Kidney (tissue), 13 donors: ENCODE measurements at regions not wholly inside any gene's neighbourhood (a gene's known extent, or its start where the extent isn't known, plus 50 kb on each side); places are given as distances from the start of the nearest gene placed in this dataset.
A peak's percentile ranks its signal among the peaks of the same experiment; 100 is the strongest.

Source experiments
- DNase-seq, 5 donors: peaks; one replicate each; pipeline ENCODE4 v3.0.0-alpha.2; 2013 to 2020
- FAIRE-seq: peaks from 2 replicates; lab custom pipeline; 2012; peaks lifted over from hg19 to GRCh38; lab: Jason Lieb, UNC
- H3K27ac ChIP-seq, 2 donors: one replicate each; pipeline ENCODE4 v1.7.0; 2013; ENCODE audit warnings: low read depth in 2 of 2, low read length in 2 of 2, inconsistent platforms in 1 of 2
- H3K27me3 ChIP-seq: one replicate; pipeline ENCODE4 v1.7.1; 2013; ENCODE audit warnings: low read length, inconsistent platforms; ENCODE audit not compliant: control insufficient read depth, insufficient read depth
- H3K36me3 ChIP-seq, 3 donors: one replicate each; pipeline versions ENCODE4 v1.7.0 to v1.7.1; 2013; ENCODE audit warnings: low read length in 3 of 3, control low read depth in 1 of 3, inconsistent platforms in 1 of 3; ENCODE audit not compliant: insufficient read depth in 3 of 3, control insufficient read depth in 2 of 3
- H3K4me1 ChIP-seq, 3 donors: one replicate each; pipeline versions ENCODE4 v1.7.0 to v1.7.1; 2013; ENCODE audit warnings: low read length in 3 of 3, inconsistent platforms in 1 of 3, low read depth in 1 of 3; ENCODE audit not compliant: control insufficient read depth in 2 of 3, insufficient read depth in 2 of 3
- H3K4me3 ChIP-seq, 3 donors: one replicate each; pipeline versions ENCODE4 v1.7.0 to v1.8.1; 2013; ENCODE audit warnings: low read length in 3 of 3, control low read depth in 1 of 3, inconsistent platforms in 1 of 3
- H3K9ac ChIP-seq, 3 donors: one replicate each; pipeline versions ENCODE4 v1.7.0 to v1.7.1; 2013; ENCODE audit warnings: low read length in 3 of 3, control low read depth in 1 of 3, inconsistent platforms in 1 of 3
- H3K9me3 ChIP-seq, 3 donors: one replicate each; pipeline versions ENCODE4 v1.7.0 to v1.7.1; 2013; ENCODE audit warnings: low read length in 3 of 3, control low read depth in 1 of 3, inconsistent platforms in 1 of 3; ENCODE audit not compliant: control insufficient read depth in 2 of 3, insufficient read depth in 1 of 3
- intact Hi-C: fragments of 100-400 bp; cut with DNase I; formaldehyde crosslinking; loops from one replicate; pipeline ENCODE4 v1.11.1; 2022
- TF ChIP-seq, protein P1 (sequence below): IDR thresholded peaks from 3 replicates; pipeline ENCODE4 v1.5.1; 2012; ENCODE audit warnings: mild to moderate bottlenecking, moderate library complexity, borderline replicate concordance; ENCODE audit not compliant: insufficient read depth; ENCODE audit errors: extremely low read depth
- donor health status: control.
- donor health status: control.
- donor health status: control.
- donor health status: control.
- donor health status: control.
- donor health status: DM: yes; HTN: yes; CAD: no.
- donor health status: Normal renal cell carcinoma (clear cell type).

DNA sequence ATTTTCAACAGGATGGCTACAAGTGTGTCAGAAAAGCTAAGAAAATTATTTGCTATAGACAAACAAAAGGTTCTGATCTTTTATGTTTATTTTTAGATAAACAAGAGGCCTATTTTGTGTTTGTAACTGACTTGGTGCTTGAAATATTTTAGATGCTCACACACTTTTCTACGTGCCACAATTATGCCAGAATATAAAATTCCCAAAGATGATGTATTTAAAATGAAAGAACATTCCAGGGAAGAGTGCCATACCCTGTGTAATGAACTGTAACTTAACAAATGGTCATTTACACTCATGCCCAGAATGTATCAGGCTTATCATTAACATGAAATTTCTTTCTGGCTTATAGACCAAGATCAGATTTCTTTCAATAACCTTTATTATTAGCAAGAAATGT, 144.9 kb upstream of the MTPN start:
- H3K27me3 ChIP-seq: no peaks in the 10 kb centered on the region
- H3K4me1 ChIP-seq: no peaks in the 10 kb centered on the region
- intact Hi-C loops: no loop called here
- DNase-seq: no peak
- FAIRE-seq: no peak
- H3K36me3 ChIP-seq: no peaks in the 10 kb centered on the region
- no peak overlapping the region for H3K9ac ChIP-seq
- no peak overlapping the region for H3K27ac ChIP-seq
- TF ChIP-seq, protein P1, sequence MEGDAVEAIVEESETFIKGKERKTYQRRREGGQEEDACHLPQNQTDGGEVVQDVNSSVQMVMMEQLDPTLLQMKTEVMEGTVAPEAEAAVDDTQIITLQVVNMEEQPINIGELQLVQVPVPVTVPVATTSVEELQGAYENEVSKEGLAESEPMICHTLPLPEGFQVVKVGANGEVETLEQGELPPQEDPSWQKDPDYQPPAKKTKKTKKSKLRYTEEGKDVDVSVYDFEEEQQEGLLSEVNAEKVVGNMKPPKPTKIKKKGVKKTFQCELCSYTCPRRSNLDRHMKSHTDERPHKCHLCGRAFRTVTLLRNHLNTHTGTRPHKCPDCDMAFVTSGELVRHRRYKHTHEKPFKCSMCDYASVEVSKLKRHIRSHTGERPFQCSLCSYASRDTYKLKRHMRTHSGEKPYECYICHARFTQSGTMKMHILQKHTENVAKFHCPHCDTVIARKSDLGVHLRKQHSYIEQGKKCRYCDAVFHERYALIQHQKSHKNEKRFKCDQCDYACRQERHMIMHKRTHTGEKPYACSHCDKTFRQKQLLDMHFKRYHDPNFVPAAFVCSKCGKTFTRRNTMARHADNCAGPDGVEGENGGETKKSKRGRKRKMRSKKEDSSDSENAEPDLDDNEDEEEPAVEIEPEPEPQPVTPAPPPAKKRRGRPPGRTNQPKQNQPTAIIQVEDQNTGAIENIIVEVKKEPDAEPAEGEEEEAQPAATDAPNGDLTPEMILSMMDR: no peak
- no peaks in the 10 kb centered on the region for H3K9me3 ChIP-seq
- no peak overlapping the region for H3K4me3 ChIP-seq

DNA sequence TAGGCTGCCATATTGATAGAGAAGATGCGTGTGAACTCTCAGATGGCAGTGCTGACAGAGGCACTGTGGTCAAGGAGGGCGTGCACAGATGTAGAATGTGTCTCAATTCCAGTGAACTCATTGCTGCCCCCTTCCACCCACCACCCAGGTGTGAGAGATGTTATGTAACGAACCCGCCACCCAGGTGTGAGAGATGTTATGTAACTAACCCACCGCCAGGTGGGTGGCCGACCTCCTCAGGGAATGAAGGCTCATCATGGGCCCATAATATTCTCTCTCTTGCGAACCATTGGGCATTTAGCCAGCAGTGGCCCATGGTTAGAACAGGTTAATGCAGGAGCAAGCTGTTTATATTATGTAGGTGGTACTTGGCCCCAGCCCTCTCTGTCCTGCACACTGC, 140.4 kb upstream of the MTPN start:
- FAIRE-seq: no peak
- intact Hi-C loops: no loop called here
- Histone ChIP-seq H3K27me3 (no peaks in the 10 kb centered on the region), H3K9ac (no peak overlapping the region), H3K27ac (no peak overlapping the region), H3K36me3 (no peaks in the 10 kb centered on the region), H3K4me3 (no peak overlapping the region), H3K4me1 (no peaks in the 10 kb centered on the region), H3K9me3 (no peaks in the 10 kb centered on the region)
- TF ChIP-seq, protein P1: no peak
- DNase-seq: no peak

DNA sequence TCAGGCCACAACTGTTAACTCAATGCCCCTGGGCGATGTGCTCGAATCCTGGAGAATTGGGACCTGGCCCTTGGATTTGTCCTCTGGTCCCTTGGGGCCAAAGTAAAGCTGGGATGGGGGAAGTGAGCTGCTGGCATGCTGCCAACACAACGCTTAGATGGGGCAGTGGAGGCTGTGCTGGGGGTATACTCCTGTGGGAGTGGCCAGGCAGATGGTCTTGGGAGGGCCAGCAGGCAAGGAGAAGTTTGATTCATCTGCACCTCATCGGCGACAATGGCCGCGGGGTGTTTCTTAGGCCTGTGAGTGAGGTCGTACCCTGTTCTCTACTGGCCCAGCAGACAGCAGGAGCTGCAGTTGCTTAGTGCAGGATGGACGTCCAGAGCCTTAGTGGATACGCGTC, 139.0 kb upstream of the MTPN start:
- no peak overlapping the region for H3K9ac ChIP-seq
- H3K4me3 ChIP-seq: no peak overlapping the region
- H3K36me3 ChIP-seq: no peaks in the 10 kb centered on the region
- TF ChIP-seq, protein P1: no peak
- peak in 1 of 5 donors; percentile 64 for DNase-seq
- no peaks in the 10 kb centered on the region for H3K9me3 ChIP-seq
- intact Hi-C loops: no loop called here
- no peaks in the 10 kb centered on the region for H3K27me3 ChIP-seq
- no peaks in the 10 kb centered on the region for H3K4me1 ChIP-seq
- no peak overlapping the region for H3K27ac ChIP-seq
- FAIRE-seq: no peak
